Mesendoderm (in vitro differentiated cells): ENCODE measurements at regions not wholly inside any gene's neighbourhood (a gene's known extent, or its start where the extent isn't known, plus 50 kb on each side); places are given as distances from the start of the nearest gene placed in this dataset.

ENCODE experiments used
- DNase-seq: peaks from one replicate; pipeline ENCODE4 v3.0.0; 2013
- H2AK5ac ChIP-seq: 2 replicates; pipeline ENCODE4 v1.6.1; 2013; ENCODE audit warnings: low read length, inconsistent platforms
- H2BK120ac ChIP-seq: 2 replicates; pipeline ENCODE4 v1.6.1; 2013; ENCODE audit warnings: low read depth, mild to moderate bottlenecking, low read length, moderate library complexity, mixed read lengths
- H2BK15ac ChIP-seq: replicated peaks from 2 replicates; pipeline ENCODE4 v1.6.1; 2013; ENCODE audit warnings: low read depth, mild to moderate bottlenecking, moderate library complexity
- H2BK5ac ChIP-seq: 2 replicates; pipeline ENCODE4 v1.6.1; 2013; ENCODE audit warnings: low read length, inconsistent platforms
- H3K18ac ChIP-seq: 2 replicates; pipeline ENCODE4 v1.6.1; 2013; ENCODE audit warnings: mild to moderate bottlenecking, low read length, mixed read lengths
- H3K23ac ChIP-seq: one replicate; pipeline ENCODE4 v1.6.1; 2013; ENCODE audit warnings: low read length
- H3K27ac ChIP-seq: 2 replicates; pipeline ENCODE4 v1.5.1; 2013; ENCODE audit warnings: low read depth, mild to moderate bottlenecking, inconsistent platforms, low read length, moderate library complexity
- H3K27me3 ChIP-seq: 2 replicates; pipeline ENCODE4 v1.6.1; 2013; ENCODE audit warnings: low read length, control low read depth, mild to moderate bottlenecking, inconsistent platforms; ENCODE audit not compliant: insufficient read depth, poor library complexity
- H3K36me3 ChIP-seq: 2 replicates; pipeline ENCODE4 v1.6.1; 2013; ENCODE audit warnings: low read length, inconsistent platforms; ENCODE audit not compliant: control insufficient read depth, insufficient read depth
- H3K4ac ChIP-seq: one replicate; pipeline ENCODE4 v1.6.1; 2013; ENCODE audit warnings: low read depth, mild to moderate bottlenecking, low read length, moderate library complexity
- H3K4me1 ChIP-seq: 2 replicates; pipeline ENCODE4 v1.6.1; 2013; ENCODE audit warnings: low read depth, low read length, inconsistent platforms; ENCODE audit not compliant: control insufficient read depth
- H3K4me2 ChIP-seq: 2 replicates; pipeline ENCODE4 v1.6.1; 2013; ENCODE audit warnings: low read length
- H3K4me3 ChIP-seq: 2 replicates; pipeline ENCODE4 v1.5.1; 2013; ENCODE audit warnings: mild to moderate bottlenecking, low read length
- H3K56ac ChIP-seq: one replicate; pipeline ENCODE4 v1.6.1; 2013; ENCODE audit warnings: low read length
- H3K79me1 ChIP-seq: 2 replicates; pipeline ENCODE4 v1.6.1; 2013; ENCODE audit warnings: low read length, inconsistent platforms
- H3K79me2 ChIP-seq: 2 replicates; pipeline ENCODE4 v1.6.1; 2013; ENCODE audit warnings: mild to moderate bottlenecking, low read length; ENCODE audit not compliant: control insufficient read depth, insufficient read depth
- H3K9ac ChIP-seq: 2 replicates; pipeline ENCODE4 v1.6.1; 2013; ENCODE audit warnings: low read length, inconsistent platforms
- H4K5ac ChIP-seq: one replicate; pipeline ENCODE4 v1.6.1; 2013; ENCODE audit warnings: low read length
- H4K8ac ChIP-seq: one replicate; pipeline ENCODE4 v1.6.1; 2013; ENCODE audit warnings: low read depth, mild to moderate bottlenecking, control low read depth, low read length, moderate library complexity
- WGBS: extraction: QIAGEN DNeasy Blood & Tissue Kit; methylation state at CpG from one replicate; pipeline ENCODE4 v1.1.7; 2013; ENCODE audit warnings: low lambda C conversion rate, missing lambda C conversion rate; ENCODE audit not compliant: insufficient coverage; ENCODE audit errors: extremely low coverage; 5-methylcytosine and 5-hydroxymethylcytosine counted together

GRCh38 chr1:221856228-221857093 is 114.6 kb upstream of the DUSP10 start:
- no CpG with 5 or more reads among the region's 3 CpGs for WGBS
- Histone ChIP-seq H3K9ac (no peak overlapping the region), H3K4me3 (no peak overlapping the region), H3K79me1 (no peaks in the 10 kb centered on the region), H3K4me2 (no peak overlapping the region), H2BK15ac (no peak overlapping the region), H3K27me3 (no peaks in the 10 kb centered on the region), H4K8ac (no peak overlapping the region), H3K23ac (no peak overlapping the region), H3K18ac (no peak overlapping the region), H3K4me1 (no peaks in the 10 kb centered on the region), H2BK120ac (no peak overlapping the region), H3K27ac (no peak overlapping the region), H4K5ac (no peak overlapping the region), H2BK5ac (no peak overlapping the region), H3K79me2 (no peaks in the 10 kb centered on the region), H3K56ac (no peak overlapping the region), H2AK5ac (no peak overlapping the region), H3K36me3 (no peaks in the 10 kb centered on the region), H3K4ac (no peak overlapping the region)
- no peak for DNase-seq

- H3K36me3 ChIP-seq: no peaks in the 10 kb centered on the region
- no peak overlapping the region for H4K8ac ChIP-seq
- no peak overlapping the region for H2BK5ac ChIP-seq
- no peaks in the 10 kb centered on the region for H3K79me1 ChIP-seq
- no peak overlapping the region for H3K27ac ChIP-seq
- no peak overlapping the region for H3K18ac ChIP-seq
- DNase-seq: no peak
- H2BK120ac ChIP-seq: no peak overlapping the region
- no peak overlapping the region for H3K4me3 ChIP-seq
- H4K5ac ChIP-seq: no peak overlapping the region
- H3K4ac ChIP-seq: no peak overlapping the region
- no peaks in the 10 kb centered on the region for H3K79me2 ChIP-seq
- no peak overlapping the region for H3K23ac ChIP-seq
- no peak overlapping the region for H2AK5ac ChIP-seq
- H3K56ac ChIP-seq: no peak overlapping the region
- H3K4me2 ChIP-seq: no peak overlapping the region
- WGBS: no CpG with 5 or more reads among the region's 2 CpGs
- no peak overlapping the region for H3K9ac ChIP-seq
- H3K4me1 ChIP-seq: peaks cover 6% of the 10 kb centered on the region
- H2BK15ac ChIP-seq: no peak overlapping the region
- H3K27me3 ChIP-seq: no peaks in the 10 kb centered on the region
Observed at GRCh38 chr1:221855156-221855555, 113.3 kb upstream of the DUSP10 start.

GRCh38 chr1:221851336-221851735 is 109.4 kb upstream of the DUSP10 start:
- H3K79me2 ChIP-seq: no peaks in the 10 kb centered on the region
- H3K36me3 ChIP-seq: no peaks in the 10 kb centered on the region
- H3K23ac ChIP-seq: no peak overlapping the region
- no peak overlapping the region for H2AK5ac ChIP-seq
- H3K9ac ChIP-seq: no peak overlapping the region
- no peaks in the 10 kb centered on the region for H3K27me3 ChIP-seq
- no peaks in the 10 kb centered on the region for H3K79me1 ChIP-seq
- no peak overlapping the region for H3K27ac ChIP-seq
- no peak overlapping the region for H2BK5ac ChIP-seq
- peaks cover 6% of the 10 kb centered on the region for H3K4me1 ChIP-seq
- H2BK15ac ChIP-seq: no peak overlapping the region
- no peak overlapping the region for H3K4me2 ChIP-seq
- H3K4me3 ChIP-seq: no peak overlapping the region
- DNase-seq: no peak
- H3K4ac ChIP-seq: no peak overlapping the region
- no peak overlapping the region for H2BK120ac ChIP-seq
- H3K18ac ChIP-seq: no peak overlapping the region
- H4K8ac ChIP-seq: no peak overlapping the region
- H3K56ac ChIP-seq: no peak overlapping the region
- H4K5ac ChIP-seq: no peak overlapping the region

GRCh38 chr1:221850470-221851187 is 108.7 kb upstream of the DUSP10 start:
- peak overlapping the region; percentile 48 for H2AK5ac ChIP-seq
- H3K4me2 ChIP-seq: no peak overlapping the region
- no peaks in the 10 kb centered on the region for H3K79me1 ChIP-seq
- no peaks in the 10 kb centered on the region for H3K36me3 ChIP-seq
- no peak overlapping the region for H2BK15ac ChIP-seq
- no peak overlapping the region for H3K23ac ChIP-seq
- H3K4me1 ChIP-seq: peaks cover 6% of the 10 kb centered on the region
- H3K9ac ChIP-seq: no peak overlapping the region
- peak; percentile 43 for DNase-seq
- no peak overlapping the region for H3K4ac ChIP-seq
- no peak overlapping the region for H3K18ac ChIP-seq
- no CpG with 5 or more reads among the region's 8 CpGs for WGBS
- no peaks in the 10 kb centered on the region for H3K79me2 ChIP-seq
- H2BK5ac ChIP-seq: peak overlapping the region; percentile 94
- peak overlapping the region; percentile 65 for H3K56ac ChIP-seq
- no peaks in the 10 kb centered on the region for H3K27me3 ChIP-seq
- no peak overlapping the region for H3K4me3 ChIP-seq
- no peak overlapping the region for H2BK120ac ChIP-seq
- H4K8ac ChIP-seq: no peak overlapping the region
- H4K5ac ChIP-seq: no peak overlapping the region
- H3K27ac ChIP-seq: no peak overlapping the region

- no peak overlapping the region for H3K4ac ChIP-seq
- WGBS: no CpG with 5 or more reads among the region's 2 CpGs
- DNase-seq: peak; percentile 13
Observed at GRCh38 chr1:221849897-221850296, 108.0 kb upstream of the DUSP10 start.

More at GRCh38 chr1:221849897-221850296, 108.0 kb upstream of the DUSP10 start:
- H3K23ac ChIP-seq: no peak overlapping the region
- H2BK120ac ChIP-seq: no peak overlapping the region
- no peak overlapping the region for H3K9ac ChIP-seq
- H3K4me1 ChIP-seq: peaks cover 6% of the 10 kb centered on the region
- H2AK5ac ChIP-seq: no peak overlapping the region
- no peak overlapping the region for H3K56ac ChIP-seq
- H3K18ac ChIP-seq: no peak overlapping the region
- H3K36me3 ChIP-seq: no peaks in the 10 kb centered on the region
- no peak overlapping the region for H2BK15ac ChIP-seq
- H3K27me3 ChIP-seq: no peaks in the 10 kb centered on the region
- H3K4me3 ChIP-seq: no peak overlapping the region
- no peaks in the 10 kb centered on the region for H3K79me2 ChIP-seq
- no peaks in the 10 kb centered on the region for H3K79me1 ChIP-seq
- no peak overlapping the region for H4K5ac ChIP-seq
- no peak overlapping the region for H3K4me2 ChIP-seq
- no peak overlapping the region for H3K27ac ChIP-seq
- H4K8ac ChIP-seq: no peak overlapping the region
- H2BK5ac ChIP-seq: no peak overlapping the region
